ENCODE measurements at regions not wholly inside any gene's neighbourhood (a gene's known extent, or its start where the extent isn't known, plus 50 kb on each side); places are given as distances from the start of the nearest gene placed in this dataset.
"Not testable (repeated sequence)": the region's sequence is repeated elsewhere in the genome, so short reads cannot be mapped to it uniquely, and the experiment has no call there.

- no peaks in the 10 kb centered on the region for H3K36me3 ChIP-seq
- intact Hi-C loops (cut with DNase I) = no loop called here
- no peaks in the 10 kb centered on the region for H3K9me3 ChIP-seq
- DNase-seq (ENCODE audit: extremely low spot score) = no peak
- H3K4me3 ChIP-seq = no peak overlapping the region
- no peaks in the 10 kb centered on the region for H3K4me1 ChIP-seq
- TF ChIP-seq POLR2AphosphoS5 (IDR thresholded peaks at IDR 0.05) = no peak
- TF ChIP-seq EP300 (IDR thresholded peaks at IDR 0.05) = no peak
- TF ChIP-seq POLR2A (IDR thresholded peaks at IDR 0.05; ENCODE audit: low read depth) = no peak
- TF ChIP-seq CTCF (IDR thresholded peaks at IDR 0.05) = no peak
- no peak overlapping the region for H3K27ac ChIP-seq (replicated peaks in 1 of 4)
- WGBS = 97% methylated on average over 2 of the region's 2 CpGs
- H3K27me3 ChIP-seq = no peaks in the 10 kb centered on the region
These were observed 191.8 kb upstream of the SPOPL start for GRCh38 chr2:138309760-138310159.

GRCh38 chr2:138312061-138312460 lies 189.5 kb upstream of the SPOPL start:
- Histone ChIP-seq H3K36me3 (no peaks in the 10 kb centered on the region), H3K4me3 (no peak overlapping the region), H3K4me1 (no peaks in the 10 kb centered on the region), H3K27me3 (no peaks in the 10 kb centered on the region), H3K9me3 (no peaks in the 10 kb centered on the region), H3K27ac (replicated peaks in 1 of 4) (no peak overlapping the region)
- DNase-seq (ENCODE audit: extremely low spot score) = no peak
- TF ChIP-seq EP300 (IDR thresholded peaks at IDR 0.05) = no peak
- 88% methylated on average over 4 of the region's 4 CpGs for WGBS
- intact Hi-C loops (cut with DNase I) = no loop called here

DNA sequence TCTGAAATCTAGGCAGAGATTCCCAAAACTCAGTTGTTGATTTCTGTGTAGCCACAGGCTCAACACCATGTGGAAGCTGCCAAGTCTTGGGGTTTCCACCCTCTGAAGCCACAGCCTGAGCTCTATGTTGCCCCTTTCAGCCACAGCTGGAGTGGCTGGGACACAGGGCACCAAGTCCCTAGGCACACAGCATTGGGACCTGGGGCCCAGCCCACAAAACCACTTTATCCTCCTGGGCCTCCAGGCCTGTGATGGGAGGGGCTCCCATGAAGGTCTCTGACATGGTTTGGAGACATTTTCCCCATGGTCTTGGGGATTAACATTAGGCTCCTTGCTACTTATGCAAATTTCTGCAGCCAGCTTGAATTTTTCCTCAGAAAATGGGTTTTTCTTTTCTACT lies 186.0 kb upstream of the SPOPL start:
- H3K4me3 ChIP-seq; H3K27ac ChIP-seq (replicated peaks in 1 of 4); DNase-seq (ENCODE audit: extremely low spot score); H3K9me3 ChIP-seq; intact Hi-C loops (cut with DNase I); H3K4me1 ChIP-seq; H3K27me3 ChIP-seq; H3K36me3 ChIP-seq: not testable (repeated sequence)

GRCh38 chr2:138319616-138320015 lies 182.0 kb upstream of the SPOPL start:
- 82% methylated on average over 2 of the region's 2 CpGs for WGBS
- no peak overlapping the region for H3K27ac ChIP-seq (replicated peaks in 1 of 4)
- H3K9me3 ChIP-seq = peaks cover 0 to 4% (median 0%) of the 10 kb centered on the region in 4 donors
- no peaks in the 10 kb centered on the region for H3K4me1 ChIP-seq
- TF ChIP-seq CTCF (IDR thresholded peaks at IDR 0.05) (no peak), POLR2A (IDR thresholded peaks at IDR 0.05; ENCODE audit: low read depth) (no peak), POLR2AphosphoS5 (IDR thresholded peaks at IDR 0.05) (no peak), EP300 (IDR thresholded peaks at IDR 0.05) (no peak)
- no peak overlapping the region for H3K4me3 ChIP-seq
- no peak for DNase-seq (ENCODE audit: extremely low spot score)
- intact Hi-C loops (cut with DNase I) = no loop called here
- H3K36me3 ChIP-seq = no peaks in the 10 kb centered on the region
- no peaks in the 10 kb centered on the region for H3K27me3 ChIP-seq

GRCh38 chr2:138321458-138321857 lies 180.1 kb upstream of the SPOPL start:
- 99% methylated on average over 2 of the region's 2 CpGs for WGBS
- H3K27me3 ChIP-seq = no peaks in the 10 kb centered on the region
- intact Hi-C loops (cut with DNase I) = no loop called here

More at GRCh38 chr2:138321458-138321857, 180.1 kb upstream of the SPOPL start:
- TF ChIP-seq EP300 (IDR thresholded peaks at IDR 0.05) (no peak), POLR2AphosphoS5 (IDR thresholded peaks at IDR 0.05) (no peak), CTCF (IDR thresholded peaks at IDR 0.05) (no peak), POLR2A (IDR thresholded peaks at IDR 0.05; ENCODE audit: low read depth) (no peak)
- Histone ChIP-seq H3K4me3 (no peak overlapping the region), H3K27ac (replicated peaks in 1 of 4) (no peak overlapping the region), H3K4me1 (no peaks in the 10 kb centered on the region), H3K9me3 (peaks cover 0 to 4% (median 0%) of the 10 kb centered on the region in 4 donors), H3K36me3 (no peaks in the 10 kb centered on the region)
- no peak for DNase-seq (ENCODE audit: extremely low spot score)

Measured in esophagus muscularis mucosa (tissue), 4 donors.